ENCODE measurements at regions not wholly inside any gene's neighbourhood (a gene's known extent, or its start where the extent isn't known, plus 50 kb on each side); places are given as distances from the start of the nearest gene placed in this dataset.

DNA sequence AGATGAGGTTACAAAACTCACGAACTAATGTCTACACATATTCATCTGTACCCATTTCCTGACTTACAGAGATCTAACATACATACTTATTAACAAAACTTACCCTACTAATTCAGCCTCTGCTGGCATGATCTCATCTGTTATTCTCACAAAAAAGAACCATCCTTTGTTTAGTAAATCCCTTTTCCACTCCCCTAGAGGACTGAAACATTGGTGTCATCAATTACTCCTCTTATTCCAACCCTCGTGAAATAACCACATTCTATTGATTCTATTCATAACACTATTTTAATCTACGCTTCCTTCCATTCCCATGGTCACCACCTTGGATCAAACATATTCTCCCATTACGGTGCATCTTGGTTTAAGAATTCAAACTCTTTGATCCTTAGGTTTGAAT is 505.9 kb downstream of the SI start:
- no peaks in the 10 kb centered on the region for H3K4me1 ChIP-seq (ENCODE audit: insufficient read depth, low read length)
- H3K4me3 ChIP-seq (ENCODE audit: low read length) = no peak overlapping the region
- no peaks in the 10 kb centered on the region for H3K36me3 ChIP-seq (ENCODE audit: insufficient read depth, low read depth, low read length)
- no peak overlapping the region for H3K9ac ChIP-seq (ENCODE audit: low read depth, low read length)
- H3K27me3 ChIP-seq (ENCODE audit: insufficient read depth, low read length) = no peaks in the 10 kb centered on the region
- no peaks in the 10 kb centered on the region for H3K9me3 ChIP-seq (ENCODE audit: insufficient read depth, low read depth, low read length)
- no peak overlapping the region for H3K27ac ChIP-seq (ENCODE audit: low read length)

DNA sequence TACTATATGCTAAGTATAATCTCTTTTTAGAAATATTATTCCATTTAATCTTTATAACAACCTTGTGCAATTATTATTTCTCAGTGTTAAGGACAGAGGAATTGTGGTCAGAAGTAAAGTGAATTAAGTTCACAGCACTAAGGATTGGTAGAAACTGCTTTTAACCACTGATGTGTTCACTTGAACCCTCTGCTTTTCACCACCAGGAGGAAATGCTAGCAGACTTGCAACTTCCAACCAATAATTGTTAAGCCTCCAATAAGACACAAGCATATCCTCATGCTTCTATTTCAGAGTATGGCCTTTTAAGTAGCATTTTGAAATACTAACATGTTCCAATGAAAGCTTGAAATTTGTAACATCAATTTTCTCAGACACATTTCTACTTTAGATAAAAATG is 527.4 kb downstream of the SI start:
- Histone ChIP-seq H3K4me1 (ENCODE audit: insufficient read depth, low read length) (no peaks in the 10 kb centered on the region), H3K9ac (ENCODE audit: low read depth, low read length) (no peak overlapping the region), H3K4me3 (ENCODE audit: low read length) (no peak overlapping the region), H3K27ac (ENCODE audit: low read length) (no peak overlapping the region), H3K9me3 (ENCODE audit: insufficient read depth, low read depth, low read length) (no peaks in the 10 kb centered on the region), H3K27me3 (ENCODE audit: insufficient read depth, low read length) (no peaks in the 10 kb centered on the region), H3K36me3 (ENCODE audit: insufficient read depth, low read depth, low read length) (no peaks in the 10 kb centered on the region)

DNA sequence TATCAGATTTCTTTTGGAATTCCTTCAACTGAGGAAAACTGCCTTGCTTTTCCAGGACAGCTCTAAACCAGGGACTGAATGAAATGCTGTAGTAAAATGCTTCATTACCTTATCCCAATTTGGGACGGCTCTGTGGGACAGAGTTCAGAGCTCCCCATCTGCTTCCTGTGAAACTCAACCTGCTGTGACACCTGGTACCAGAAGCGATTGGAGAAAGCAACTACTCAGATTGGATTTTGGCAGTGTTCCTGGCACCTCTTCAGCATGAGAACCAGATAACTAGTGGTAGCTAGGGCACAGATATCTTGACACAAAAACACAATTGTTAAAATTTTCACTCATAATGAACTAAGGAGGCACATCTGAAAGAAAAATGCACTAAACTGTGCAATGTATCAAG is 539.1 kb downstream of the SI start:
- Histone ChIP-seq H3K4me1 (ENCODE audit: insufficient read depth, low read length) (no peaks in the 10 kb centered on the region), H3K9me3 (ENCODE audit: insufficient read depth, low read depth, low read length) (no peaks in the 10 kb centered on the region), H3K36me3 (ENCODE audit: insufficient read depth, low read depth, low read length) (no peaks in the 10 kb centered on the region), H3K9ac (ENCODE audit: low read depth, low read length) (no peak overlapping the region), H3K27ac (ENCODE audit: low read length) (no peak overlapping the region), H3K27me3 (ENCODE audit: insufficient read depth, low read length) (no peaks in the 10 kb centered on the region), H3K4me3 (ENCODE audit: low read length) (no peak overlapping the region)

DNA sequence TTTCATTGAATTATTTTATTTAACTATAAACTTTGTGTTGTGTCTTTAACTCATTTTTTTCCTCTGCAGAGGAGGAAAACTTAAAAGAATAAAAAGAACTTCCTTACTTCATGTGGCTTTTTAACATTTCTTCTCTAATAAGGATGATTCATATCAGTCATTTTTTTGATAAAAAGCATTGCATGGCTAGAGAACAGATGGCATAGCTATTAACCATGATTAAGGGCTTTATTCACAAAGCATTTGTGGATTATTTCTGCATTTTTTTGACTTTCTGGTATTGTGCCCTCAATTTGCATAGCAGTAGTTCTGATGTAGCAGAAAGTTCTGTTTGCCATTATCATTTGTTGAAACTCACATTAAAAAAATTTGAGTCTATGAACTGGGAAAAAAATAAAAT is 540.8 kb downstream of the SI start:
- no peaks in the 10 kb centered on the region for H3K36me3 ChIP-seq (ENCODE audit: insufficient read depth, low read depth, low read length)
- no peaks in the 10 kb centered on the region for H3K27me3 ChIP-seq (ENCODE audit: insufficient read depth, low read length)
- no peak overlapping the region for H3K27ac ChIP-seq (ENCODE audit: low read length)
- no peak overlapping the region for H3K4me3 ChIP-seq (ENCODE audit: low read length)
- no peaks in the 10 kb centered on the region for H3K4me1 ChIP-seq (ENCODE audit: insufficient read depth, low read length)
- H3K9me3 ChIP-seq (ENCODE audit: insufficient read depth, low read depth, low read length) = no peaks in the 10 kb centered on the region
- H3K9ac ChIP-seq (ENCODE audit: low read depth, low read length) = no peak overlapping the region

DNA sequence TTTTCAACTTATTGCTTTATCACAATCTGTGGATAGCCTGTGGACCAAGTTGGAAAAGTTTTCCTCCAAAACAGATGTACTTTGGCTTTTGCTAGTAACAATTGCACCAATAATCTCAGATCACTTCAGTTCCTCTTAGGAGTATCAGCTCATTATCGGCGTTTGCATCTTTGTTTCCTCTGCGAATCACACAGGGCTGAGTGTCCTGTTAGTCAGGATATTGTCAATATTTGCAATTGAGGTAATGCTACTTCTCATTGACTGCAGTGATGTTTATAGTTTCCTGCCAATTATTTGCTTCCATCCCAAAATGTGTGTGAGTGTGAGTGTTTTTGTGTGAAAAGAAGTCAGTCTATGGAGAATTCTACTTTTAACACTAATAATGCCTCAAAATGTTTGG is 545.0 kb downstream of the SI start:
- no peak overlapping the region for H3K4me3 ChIP-seq (ENCODE audit: low read length)
- no peaks in the 10 kb centered on the region for H3K9me3 ChIP-seq (ENCODE audit: insufficient read depth, low read depth, low read length)
- no peak overlapping the region for H3K27ac ChIP-seq (ENCODE audit: low read length)
- no peaks in the 10 kb centered on the region for H3K4me1 ChIP-seq (ENCODE audit: insufficient read depth, low read length)
- H3K9ac ChIP-seq (ENCODE audit: low read depth, low read length) = no peak overlapping the region
- H3K27me3 ChIP-seq (ENCODE audit: insufficient read depth, low read length) = no peaks in the 10 kb centered on the region
- H3K36me3 ChIP-seq (ENCODE audit: insufficient read depth, low read depth, low read length) = no peaks in the 10 kb centered on the region

DNA sequence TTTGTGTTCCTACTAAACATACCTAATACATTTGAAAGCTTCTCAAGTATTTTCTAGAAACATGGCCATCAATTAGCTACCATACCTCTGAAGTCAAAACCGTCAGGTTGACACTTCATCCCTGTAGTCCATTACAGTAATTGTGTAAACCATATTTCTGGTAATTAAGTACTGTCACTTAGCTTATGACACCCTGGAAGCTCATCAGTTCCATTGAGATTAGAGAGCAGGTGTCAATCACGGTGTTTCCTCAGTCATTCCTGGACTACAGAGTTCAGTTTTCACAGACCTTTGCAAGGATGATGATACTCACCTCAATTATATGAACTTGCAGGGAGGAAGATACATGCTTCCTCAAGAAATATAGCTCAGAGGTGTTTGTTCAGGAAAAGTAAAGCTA is 552.0 kb downstream of the SI start:
- Histone ChIP-seq H3K4me1 (ENCODE audit: insufficient read depth, low read length) (no peaks in the 10 kb centered on the region), H3K27ac (ENCODE audit: low read length) (no peak overlapping the region), H3K27me3 (ENCODE audit: insufficient read depth, low read length) (no peaks in the 10 kb centered on the region), H3K36me3 (ENCODE audit: insufficient read depth, low read depth, low read length) (no peaks in the 10 kb centered on the region), H3K9me3 (ENCODE audit: insufficient read depth, low read depth, low read length) (no peaks in the 10 kb centered on the region), H3K4me3 (ENCODE audit: low read length) (no peak overlapping the region), H3K9ac (ENCODE audit: low read depth, low read length) (no peak overlapping the region)

DNA sequence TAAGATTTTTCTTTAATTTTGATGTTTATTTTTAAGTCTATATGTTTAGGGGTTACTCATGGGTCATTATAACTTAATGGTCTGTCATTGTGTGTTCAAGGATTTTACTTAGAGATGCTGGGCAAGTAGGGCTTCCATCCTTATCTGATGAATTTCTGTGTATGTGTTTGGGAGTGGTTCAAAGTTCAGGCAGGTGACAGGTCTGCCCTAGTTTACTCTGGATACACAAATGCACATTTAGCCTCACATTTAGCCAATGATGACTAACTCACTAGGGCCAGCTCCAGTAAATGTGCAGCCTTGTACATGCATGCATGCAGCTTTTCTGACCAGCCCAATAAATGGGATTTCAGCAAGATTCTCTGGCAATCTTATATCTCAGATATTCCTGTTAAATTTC is 554.1 kb downstream of the SI start:
- H3K9ac ChIP-seq (ENCODE audit: low read depth, low read length) = no peak overlapping the region
- no peak overlapping the region for H3K4me3 ChIP-seq (ENCODE audit: low read length)
- no peaks in the 10 kb centered on the region for H3K27me3 ChIP-seq (ENCODE audit: insufficient read depth, low read length)
- H3K27ac ChIP-seq (ENCODE audit: low read length) = no peak overlapping the region
- no peaks in the 10 kb centered on the region for H3K4me1 ChIP-seq (ENCODE audit: insufficient read depth, low read length)
- no peaks in the 10 kb centered on the region for H3K36me3 ChIP-seq (ENCODE audit: insufficient read depth, low read depth, low read length)
- no peaks in the 10 kb centered on the region for H3K9me3 ChIP-seq (ENCODE audit: insufficient read depth, low read depth, low read length)

DNA sequence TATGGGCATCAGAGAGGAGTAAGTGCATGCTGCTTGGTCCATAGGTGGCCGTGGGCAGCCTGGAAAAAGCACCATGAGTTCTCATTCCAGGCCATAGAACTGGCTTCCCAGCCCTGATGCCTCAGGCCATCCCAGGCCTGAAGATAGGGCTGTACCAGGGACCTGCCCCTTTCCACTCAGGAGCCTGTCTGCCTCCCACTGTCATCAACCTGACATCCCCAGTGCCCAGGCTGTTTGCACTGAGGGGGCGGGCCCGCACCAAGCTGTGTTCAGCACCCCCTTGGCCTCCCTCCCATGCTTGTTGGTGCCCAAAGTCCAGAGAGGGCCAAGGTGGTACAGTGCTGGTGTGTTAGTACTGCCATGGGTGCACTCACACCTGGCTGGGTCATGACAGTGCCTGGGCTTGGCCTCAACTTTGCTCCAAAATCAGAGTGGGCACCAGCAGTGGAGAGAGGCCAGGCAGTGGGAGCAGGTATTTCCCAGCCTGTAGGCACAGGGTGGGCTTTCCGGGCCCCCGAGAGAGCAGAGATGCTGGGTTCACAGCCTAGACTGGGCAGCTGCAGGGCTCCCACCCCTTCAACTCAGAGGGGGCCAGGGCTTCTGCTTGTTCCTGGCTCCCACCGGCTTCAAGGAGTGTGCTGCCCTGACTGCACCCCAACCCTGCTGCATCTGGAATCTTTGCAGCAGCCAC is 556.1 kb downstream of the SI start:
- Histone ChIP-seq H3K9me3 (ENCODE audit: insufficient read depth, low read depth, low read length) (no peaks in the 10 kb centered on the region), H3K4me3 (ENCODE audit: low read length) (no peak overlapping the region), H3K36me3 (ENCODE audit: insufficient read depth, low read depth, low read length) (no peaks in the 10 kb centered on the region), H3K4me1 (ENCODE audit: insufficient read depth, low read length) (no peaks in the 10 kb centered on the region), H3K27me3 (ENCODE audit: insufficient read depth, low read length) (no peaks in the 10 kb centered on the region), H3K9ac (ENCODE audit: low read depth, low read length) (no peak overlapping the region), H3K27ac (ENCODE audit: low read length) (no peak overlapping the region)

DNA sequence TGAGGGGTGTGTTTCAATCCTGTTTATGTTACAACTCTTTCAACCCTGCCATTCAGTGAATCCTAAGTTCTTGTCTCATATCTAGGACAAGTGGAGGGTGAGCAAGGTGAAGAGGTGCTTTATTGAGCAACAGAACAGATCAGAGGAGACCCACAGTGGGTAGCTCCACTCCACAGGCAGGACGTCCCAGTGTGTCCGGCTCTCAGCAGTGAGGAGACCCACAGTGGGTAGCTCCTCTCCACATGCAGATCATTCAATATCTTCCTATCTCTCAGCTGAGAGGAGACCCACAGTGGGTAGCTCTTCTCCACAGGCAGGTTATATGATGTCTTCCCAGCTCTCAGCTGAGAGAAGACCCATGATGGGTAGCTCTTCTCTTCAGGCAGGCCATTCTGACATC is 556.7 kb downstream of the SI start:
- Histone ChIP-seq H3K9ac (ENCODE audit: low read depth, low read length) (no peak overlapping the region), H3K27ac (ENCODE audit: low read length) (no peak overlapping the region), H3K36me3 (ENCODE audit: insufficient read depth, low read depth, low read length) (no peaks in the 10 kb centered on the region), H3K9me3 (ENCODE audit: insufficient read depth, low read depth, low read length) (no peaks in the 10 kb centered on the region), H3K27me3 (ENCODE audit: insufficient read depth, low read length) (no peaks in the 10 kb centered on the region), H3K4me3 (ENCODE audit: low read length) (no peak overlapping the region), H3K4me1 (ENCODE audit: insufficient read depth, low read length) (no peaks in the 10 kb centered on the region)

DNA sequence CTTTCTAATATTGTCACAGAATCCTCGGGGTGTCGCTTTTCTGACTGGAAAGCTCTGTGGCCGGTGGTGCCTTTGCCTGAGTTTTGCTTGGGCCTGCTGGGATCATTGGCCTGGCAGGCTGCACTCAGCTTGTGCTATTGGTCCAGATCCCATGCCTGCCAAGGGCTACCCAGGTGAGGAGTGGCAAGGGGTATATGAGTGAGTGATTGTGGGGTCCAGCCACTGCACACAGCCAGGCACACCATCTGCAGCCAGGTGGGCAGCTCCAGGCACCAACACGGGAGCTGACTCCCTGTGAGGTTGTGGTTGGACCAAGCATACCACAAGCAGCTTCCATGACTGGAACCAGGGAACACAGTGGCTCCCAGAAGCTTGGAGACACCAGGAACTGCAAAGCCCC is 557.2 kb downstream of the SI start:
- Histone ChIP-seq H3K9me3 (ENCODE audit: insufficient read depth, low read depth, low read length) (no peaks in the 10 kb centered on the region), H3K4me1 (ENCODE audit: insufficient read depth, low read length) (no peaks in the 10 kb centered on the region), H3K9ac (ENCODE audit: low read depth, low read length) (no peak overlapping the region), H3K27ac (ENCODE audit: low read length) (no peak overlapping the region), H3K36me3 (ENCODE audit: insufficient read depth, low read depth, low read length) (no peaks in the 10 kb centered on the region), H3K4me3 (ENCODE audit: low read length) (no peak overlapping the region), H3K27me3 (ENCODE audit: insufficient read depth, low read length) (no peaks in the 10 kb centered on the region)

DNA sequence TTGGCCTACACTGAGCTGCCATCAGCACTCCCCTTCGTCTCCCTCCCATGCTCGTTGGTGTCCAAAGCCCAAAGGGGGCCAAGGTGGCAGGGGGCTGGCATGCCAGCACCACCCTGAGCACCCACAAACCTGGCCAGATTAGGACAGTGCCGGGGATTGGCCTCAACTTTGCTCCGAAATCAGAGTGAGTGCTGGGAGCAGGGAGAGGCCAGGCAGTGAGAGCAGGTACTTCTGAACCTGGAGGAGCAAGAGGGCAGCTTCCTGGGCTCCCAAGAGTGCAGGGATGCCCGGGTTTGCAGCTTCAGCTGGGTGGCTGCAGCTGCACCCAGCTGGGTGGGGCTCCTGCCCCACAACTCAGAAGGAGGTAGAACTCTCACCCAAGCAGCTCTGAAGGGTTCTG is 563.0 kb downstream of the SI start:
- Histone ChIP-seq H3K4me3 (ENCODE audit: low read length) (no peak overlapping the region), H3K27ac (ENCODE audit: low read length) (no peak overlapping the region), H3K9ac (ENCODE audit: low read depth, low read length) (no peak overlapping the region), H3K27me3 (ENCODE audit: insufficient read depth, low read length) (no peaks in the 10 kb centered on the region), H3K36me3 (ENCODE audit: insufficient read depth, low read depth, low read length) (no peaks in the 10 kb centered on the region), H3K9me3 (ENCODE audit: insufficient read depth, low read depth, low read length) (no peaks in the 10 kb centered on the region), H3K4me1 (ENCODE audit: insufficient read depth, low read length) (no peaks in the 10 kb centered on the region)

DNA sequence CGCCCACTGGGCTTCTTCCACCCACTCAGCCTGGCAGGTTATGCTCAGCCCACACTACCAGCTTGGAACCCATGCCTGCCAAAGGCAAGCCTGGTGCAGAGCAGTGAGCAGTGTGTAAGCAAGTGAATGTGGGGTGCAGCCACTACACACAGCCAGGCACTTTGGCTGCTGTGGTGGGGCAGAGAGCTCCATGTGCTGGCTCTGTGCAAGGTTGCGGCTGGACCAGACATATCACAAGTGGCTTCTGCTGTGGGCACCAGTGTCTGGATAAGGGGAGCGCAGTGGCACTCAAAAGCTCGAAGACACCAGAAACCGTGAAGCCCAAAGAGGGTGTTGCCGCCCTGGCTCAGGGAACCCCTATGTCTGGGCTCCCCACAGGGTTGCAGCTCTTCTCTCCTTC is 563.7 kb downstream of the SI start:
- Histone ChIP-seq H3K4me1 (ENCODE audit: insufficient read depth, low read length) (no peaks in the 10 kb centered on the region), H3K36me3 (ENCODE audit: insufficient read depth, low read depth, low read length) (no peaks in the 10 kb centered on the region), H3K9me3 (ENCODE audit: insufficient read depth, low read depth, low read length) (no peaks in the 10 kb centered on the region), H3K27me3 (ENCODE audit: insufficient read depth, low read length) (no peaks in the 10 kb centered on the region), H3K4me3 (ENCODE audit: low read length) (no peak overlapping the region), H3K9ac (ENCODE audit: low read depth, low read length) (no peak overlapping the region), H3K27ac (ENCODE audit: low read length) (no peak overlapping the region)

DNA sequence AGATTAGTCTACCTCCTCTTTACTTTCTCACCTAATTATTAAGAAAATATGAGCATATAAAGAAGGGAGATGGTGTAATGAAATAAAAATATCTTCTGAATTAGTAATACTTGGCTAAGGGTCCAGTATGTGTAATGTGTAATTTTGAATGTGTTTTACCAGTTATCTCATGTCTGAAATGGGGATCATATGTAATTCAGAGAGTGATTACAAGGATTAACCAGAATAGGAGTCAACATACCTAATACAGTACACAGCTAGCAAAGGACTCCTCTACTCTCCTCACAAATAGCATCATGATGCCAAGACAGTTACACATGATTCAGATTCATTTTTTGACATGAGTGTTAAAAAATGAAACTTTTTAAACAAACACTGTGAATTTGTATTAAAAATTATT is 570.4 kb downstream of the SI start:
- Histone ChIP-seq H3K4me3 (ENCODE audit: low read length) (no peak overlapping the region), H3K4me1 (ENCODE audit: insufficient read depth, low read length) (no peaks in the 10 kb centered on the region), H3K36me3 (ENCODE audit: insufficient read depth, low read depth, low read length) (no peaks in the 10 kb centered on the region), H3K9ac (ENCODE audit: low read depth, low read length) (no peak overlapping the region), H3K27me3 (ENCODE audit: insufficient read depth, low read length) (no peaks in the 10 kb centered on the region), H3K9me3 (ENCODE audit: insufficient read depth, low read depth, low read length) (no peaks in the 10 kb centered on the region), H3K27ac (ENCODE audit: low read length) (no peak overlapping the region)

All from iPS-20b (cell line).